Lung (tissue), 11 donors: ENCODE measurements at regions not wholly inside any gene's neighbourhood (a gene's known extent, or its start where the extent isn't known, plus 50 kb on each side); places are given as distances from the start of the nearest gene placed in this dataset.
"Not testable (repeated sequence)": the region's sequence is repeated elsewhere in the genome, so short reads cannot be mapped to it uniquely, and the experiment has no call there.

Source experiments
- ATAC-seq: fragments of 200-7000 bp; cut with Tn5 transposase; one replicate; pipeline ENCODE4 v1.9.1; 2020; ENCODE audit warnings: moderate number of reproducible peaks; ENCODE audit not compliant: insufficient read depth, low FRiP score
- DNase-seq, 3 donors: peaks; one replicate each; pipeline ENCODE4 v3.0.0-alpha.2; 2013 to 2017
- H3K27ac ChIP-seq, 2 donors: one replicate each; pipeline ENCODE4 v1.5.1; 2013; ENCODE audit warnings: mild to moderate bottlenecking in 2 of 2, moderate library complexity in 2 of 2, control low read depth in 1 of 2, inconsistent platforms in 1 of 2, low read depth in 1 of 2, low read length in 1 of 2
- H3K27me3 ChIP-seq, 3 donors: one replicate each; pipeline ENCODE4 v1.5.1; 2013; ENCODE audit warnings: low read length in 2 of 3; ENCODE audit not compliant: control insufficient read depth in 3 of 3, insufficient read depth in 3 of 3
- H3K36me3 ChIP-seq, 4 donors: one replicate each; pipeline ENCODE4 v1.5.1; 2013; ENCODE audit warnings: low read length in 4 of 4, mild to moderate bottlenecking in 1 of 4, moderate library complexity in 1 of 4; ENCODE audit not compliant: control insufficient read depth in 4 of 4, insufficient read depth in 4 of 4
- H3K4me1 ChIP-seq, 5 donors: one replicate each; pipeline ENCODE4 v1.5.1; 2013; ENCODE audit warnings: low read length in 5 of 5, mild to moderate bottlenecking in 2 of 5, moderate library complexity in 1 of 5; ENCODE audit not compliant: control insufficient read depth in 5 of 5, insufficient read depth in 5 of 5
- H3K4me3 ChIP-seq: one replicate; pipeline ENCODE4 v1.5.1; 2013; ENCODE audit warnings: mild to moderate bottlenecking, control low read depth, moderate library complexity
- H3K9ac ChIP-seq, 2 donors: one replicate each; pipeline ENCODE4 v1.5.1; 2013; ENCODE audit warnings: low read length in 2 of 2, control low read depth in 1 of 2; ENCODE audit not compliant: insufficient read depth in 1 of 2
- H3K9me3 ChIP-seq, 4 donors: one replicate each; pipeline ENCODE4 v1.5.1; 2013; ENCODE audit warnings: low read length in 3 of 4, mild to moderate bottlenecking in 1 of 4, moderate library complexity in 1 of 4; ENCODE audit not compliant: control insufficient read depth in 4 of 4, insufficient read depth in 3 of 4
- CTCF ChIP-seq: IDR thresholded peaks from 2 replicates; pipeline ENCODE4 v1.5.1; 2012; ENCODE audit warnings: mild to moderate bottlenecking; ENCODE audit errors: control extremely low read depth, extremely low read depth
- WGBS, 2 donors: extraction: QIAGEN DNeasy Blood & Tissue Kit; methylation state at CpG; one replicate each; pipeline ENCODE4 v1.1.7; 2013; 5-methylcytosine and 5-hydroxymethylcytosine counted together
- donor health status: control.
- donor health status: control.
- donor health status: Bipolar disorder and iron deficiency.
- donor health status: healthy.
- donor health status: DM: yes; HTN: yes; CAD: no.

GRCh38 chrX:112941209-112941837, 100.7 kb upstream of the AMOT start:
- no peak overlapping the region for H3K9ac ChIP-seq
- 45 to 59% methylated on average over 6 of the region's 6 CpGs for WGBS, 2 donors
- H3K27ac ChIP-seq: no peak overlapping the region
- TF ChIP-seq CTCF: no peak
- H3K36me3 ChIP-seq: no peaks in the 10 kb centered on the region
- no peaks in the 10 kb centered on the region for H3K4me1 ChIP-seq
- DNase-seq (peak in 1 of 3 donors; percentile 11), ATAC-seq (no peak)
- no peaks in the 10 kb centered on the region for H3K9me3 ChIP-seq
- peaks cover 0 to 27% (median 5%) of the 10 kb centered on the region in 3 donors for H3K27me3 ChIP-seq
- H3K4me3 ChIP-seq: no peak overlapping the region

- no peaks in the 10 kb centered on the region for H3K4me1 ChIP-seq
- no peak overlapping the region for H3K4me3 ChIP-seq
- no peaks in the 10 kb centered on the region for H3K9me3 ChIP-seq
- H3K27ac ChIP-seq: no peak overlapping the region
- TF ChIP-seq CTCF: no peak
- peaks cover 0 to 25% (median 0%) of the 10 kb centered on the region in 3 donors for H3K27me3 ChIP-seq
- WGBS, 2 donors: 51 to 90% methylated on average over 1 of the region's 1 CpG
- no peaks in the 10 kb centered on the region for H3K36me3 ChIP-seq
- H3K9ac ChIP-seq: no peak overlapping the region
- DNase-seq (no peak), ATAC-seq (no peak)
Measured at GRCh38 chrX:112935029-112935428, 94.4 kb upstream of the AMOT start.

- Histone ChIP-seq H3K27me3 (peaks cover 0 to 25% (median 0%) of the 10 kb centered on the region in 3 donors), H3K27ac (no peak overlapping the region), H3K4me3 (no peak overlapping the region), H3K36me3 (no peaks in the 10 kb centered on the region), H3K9me3 (no peaks in the 10 kb centered on the region), H3K4me1 (no peaks in the 10 kb centered on the region), H3K9ac (no peak overlapping the region)
- ATAC-seq: no peak
- DNase-seq: no peak
- 75 to 92% methylated on average over 3 of the region's 3 CpGs for WGBS, 2 donors
- no peak for TF ChIP-seq CTCF
Measured at GRCh38 chrX:112931900-112932299, 91.3 kb upstream of the AMOT start.

- H3K4me1 ChIP-seq: no peaks in the 10 kb centered on the region
- no peaks in the 10 kb centered on the region for H3K36me3 ChIP-seq
- H3K4me3 ChIP-seq: no peak overlapping the region
- DNase-seq (no peak), ATAC-seq (no peak)
- 58 to 74% methylated on average over 3 of the region's 3 CpGs for WGBS, 2 donors
- no peaks in the 10 kb centered on the region for H3K9me3 ChIP-seq
- peaks cover 0 to 23% (median 0%) of the 10 kb centered on the region in 3 donors for H3K27me3 ChIP-seq
- H3K27ac ChIP-seq: no peak overlapping the region
- TF ChIP-seq CTCF: no peak
- no peak overlapping the region for H3K9ac ChIP-seq
Measured at GRCh38 chrX:112931478-112931877, 90.8 kb upstream of the AMOT start.

- ATAC-seq, H3K9me3 ChIP-seq, H3K9ac ChIP-seq, H3K27me3 ChIP-seq, H3K36me3 ChIP-seq, DNase-seq, H3K27ac ChIP-seq, H3K4me1 ChIP-seq, H3K4me3 ChIP-seq: not testable (repeated sequence)
- WGBS, 2 donors: 70 to 90% methylated on average over 1 of the region's 1 CpG
Measured at GRCh38 chrX:112923381-112923780, 82.8 kb upstream of the AMOT start.
